ENCODE measurements at regions not wholly inside any gene's neighbourhood (a gene's known extent, or its start where the extent isn't known, plus 50 kb on each side); places are given as distances from the start of the nearest gene placed in this dataset.
A peak's percentile ranks its signal among the peaks of the same experiment; 100 is the strongest.

DNA sequence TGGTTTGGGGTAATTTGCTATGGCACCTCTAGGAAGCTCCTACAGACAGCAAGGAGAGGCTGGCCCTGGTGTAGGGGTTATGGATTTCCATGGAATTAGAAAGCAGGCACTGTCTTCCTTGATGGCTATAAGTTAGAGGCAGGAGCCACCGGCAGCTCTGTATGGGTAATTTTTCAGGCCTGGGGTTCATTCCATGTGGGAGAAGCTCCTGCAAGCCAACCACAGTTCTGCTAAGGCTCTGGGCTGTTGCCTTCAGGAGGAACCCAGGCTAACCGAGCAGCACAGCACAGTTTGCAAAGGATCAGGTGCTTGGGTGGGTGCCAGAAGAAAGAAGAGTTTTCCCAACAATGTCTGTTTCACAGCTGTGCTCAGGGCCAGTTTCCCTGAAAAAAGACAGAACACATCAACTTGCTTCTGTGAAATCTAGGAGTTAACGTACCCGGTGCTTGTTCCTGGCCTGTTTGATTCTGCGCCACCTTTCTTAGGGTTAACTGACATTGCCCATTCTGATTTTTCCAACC, 162.8 kb upstream of the MYLIP start:
- ChIA-PET POLR2A (interaction anchor here (0.9 kb wide), 1 partner anchor 27 kb away, joined by 3 read pairs; no protein-coding TSS in a partner anchor), CTCF (interaction anchor here (1.8 kb wide), 1 partner anchor 163 kb away, joined by 6 read pairs; the partner anchor contains the start of gene MYLIP)
- Histone ChIP-seq H3K36me3 (replicated peaks in 1 of 2; ENCODE audit: control insufficient read depth in 1 of 2, insufficient read depth in 2 of 2, low read length in 1 of 2) (no peaks in the 10 kb centered on the region), H3K27ac (ENCODE audit: low read depth in 2 of 2, low read length in 1 of 2) (no peak overlapping the region), H3K4me3 (ENCODE audit: low read depth in 2 of 2, low read length in 1 of 2) (no peak overlapping the region), H3K4me2 (no peak overlapping the region), H3K79me2 (ENCODE audit: insufficient read depth) (no peaks in the 10 kb centered on the region), H3F3A (replicated peaks; ENCODE audit: insufficient read depth) (no peaks in the 10 kb centered on the region), H3K9ac (no peak overlapping the region), H3K9me3 (no peaks in the 10 kb centered on the region), H3K9me2 (no peaks in the 10 kb centered on the region), H3K27me3 (ENCODE audit: insufficient read depth) (no peaks in the 10 kb centered on the region), H3K4me1 (ENCODE audit: control insufficient read depth in 1 of 2, insufficient read depth in 2 of 2, low read depth in 1 of 2, low read length in 1 of 2) (peaks cover 0 to 5% of the 10 kb centered on the region in 2 experiments; a peak in 2 of 4 replicates), H4K20me1 (ENCODE audit: insufficient read depth) (no peaks in the 10 kb centered on the region), H2AFZ (ENCODE audit: low read depth) (no peak overlapping the region)
- no peak for DNase-seq
- TF ChIP-seq, protein P1, sequence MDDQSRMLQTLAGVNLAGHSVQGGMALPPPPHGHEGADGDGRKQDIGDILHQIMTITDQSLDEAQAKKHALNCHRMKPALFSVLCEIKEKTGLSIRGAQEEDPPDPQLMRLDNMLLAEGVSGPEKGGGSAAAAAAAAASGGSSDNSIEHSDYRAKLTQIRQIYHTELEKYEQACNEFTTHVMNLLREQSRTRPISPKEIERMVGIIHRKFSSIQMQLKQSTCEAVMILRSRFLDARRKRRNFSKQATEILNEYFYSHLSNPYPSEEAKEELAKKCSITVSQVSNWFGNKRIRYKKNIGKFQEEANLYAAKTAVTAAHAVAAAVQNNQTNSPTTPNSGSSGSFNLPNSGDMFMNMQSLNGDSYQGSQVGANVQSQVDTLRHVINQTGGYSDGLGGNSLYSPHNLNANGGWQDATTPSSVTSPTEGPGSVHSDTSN (IDR thresholded peaks at IDR 0.05), result no peak
- TF ChIP-seq TCF12 (IDR thresholded peaks at IDR 0.05), result no peak
- no peak for TF ChIP-seq JUND (IDR thresholded peaks at IDR 0.05)
- TF ChIP-seq FOXM1 (IDR thresholded peaks at IDR 0.05; ENCODE audit: low read depth), result no peak
- TF ChIP-seq, protein P2, sequence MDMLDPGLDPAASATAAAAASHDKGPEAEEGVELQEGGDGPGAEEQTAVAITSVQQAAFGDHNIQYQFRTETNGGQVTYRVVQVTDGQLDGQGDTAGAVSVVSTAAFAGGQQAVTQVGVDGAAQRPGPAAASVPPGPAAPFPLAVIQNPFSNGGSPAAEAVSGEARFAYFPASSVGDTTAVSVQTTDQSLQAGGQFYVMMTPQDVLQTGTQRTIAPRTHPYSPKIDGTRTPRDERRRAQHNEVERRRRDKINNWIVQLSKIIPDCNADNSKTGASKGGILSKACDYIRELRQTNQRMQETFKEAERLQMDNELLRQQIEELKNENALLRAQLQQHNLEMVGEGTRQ (IDR thresholded peaks at IDR 0.05; ENCODE audit: borderline replicate concordance, low read depth, low read length), result no peak
- WGBS (ENCODE audit: low lambda C conversion rate), result 47% methylated on average over 5 of the region's 5 CpGs

DNA sequence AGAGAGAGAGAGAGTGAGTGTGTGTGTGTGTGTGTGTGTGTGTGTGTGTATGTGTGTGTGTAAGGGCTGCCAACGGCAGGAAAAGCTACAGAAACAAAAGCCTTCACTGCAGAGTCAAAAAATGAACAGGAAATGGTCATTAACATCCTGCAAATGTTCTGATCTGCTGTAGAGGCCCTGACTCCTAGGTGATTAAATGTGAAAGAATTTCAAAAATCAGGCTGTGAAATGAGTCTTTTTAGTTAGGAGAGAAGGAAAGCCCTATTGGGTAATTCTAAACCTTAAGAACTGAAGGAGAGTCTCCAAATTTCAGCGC, 166.5 kb upstream of the MYLIP start:
- H3K4me2 ChIP-seq, result no peak overlapping the region
- no peaks in the 10 kb centered on the region for H3K27me3 ChIP-seq (ENCODE audit: insufficient read depth)
- peaks cover 0 to 5% of the 10 kb centered on the region in 2 experiments; a peak in 2 of 4 replicates for H3K4me1 ChIP-seq (ENCODE audit: control insufficient read depth in 1 of 2, insufficient read depth in 2 of 2, low read depth in 1 of 2, low read length in 1 of 2)
- H3K9me3 ChIP-seq, result no peaks in the 10 kb centered on the region
- H3K9me2 ChIP-seq, result no peaks in the 10 kb centered on the region
- H2AFZ ChIP-seq (ENCODE audit: low read depth), result peak overlapping the region; percentile 4; the same call in 1 of the 2 replicates
- no peaks in the 10 kb centered on the region for H3K36me3 ChIP-seq (replicated peaks in 1 of 2; ENCODE audit: control insufficient read depth in 1 of 2, insufficient read depth in 2 of 2, low read length in 1 of 2)
- ChIA-PET CTCF (no interaction called here), POLR2A (no interaction called here)
- no peak for DNase-seq
- no peak overlapping the region for H3K4me3 ChIP-seq (ENCODE audit: low read depth in 2 of 2, low read length in 1 of 2)
- H3K9ac ChIP-seq, result no peak overlapping the region
- H4K20me1 ChIP-seq (ENCODE audit: insufficient read depth), result no peaks in the 10 kb centered on the region
- H3K79me2 ChIP-seq (ENCODE audit: insufficient read depth), result no peaks in the 10 kb centered on the region
- no peaks in the 10 kb centered on the region for H3F3A ChIP-seq (replicated peaks; ENCODE audit: insufficient read depth)
- H3K27ac ChIP-seq (ENCODE audit: low read depth in 2 of 2, low read length in 1 of 2), result no peak overlapping the region
- WGBS (ENCODE audit: low lambda C conversion rate), result 40% methylated on average over 2 of the region's 2 CpGs
- no peak for TF ChIP-seq FOSL2 (IDR thresholded peaks at IDR 0.05; ENCODE audit: borderline replicate concordance, low read depth)
- no peak for TF ChIP-seq RXRA (IDR thresholded peaks at IDR 0.05; ENCODE audit: borderline replicate concordance, low read depth)
- no peak for TF ChIP-seq TCF12 (IDR thresholded peaks at IDR 0.05)
- no peak for TF ChIP-seq YY1 (IDR thresholded peaks at IDR 0.05; ENCODE audit: low read depth)
- TF ChIP-seq GATA2 (CRISPR knock-in tag; IDR thresholded peaks at IDR 0.05), result no peak
- TF ChIP-seq EP300 (IDR thresholded peaks at IDR 0.05; ENCODE audit: borderline replicate concordance in 1 of 2, low read depth in 1 of 2, low read length in 1 of 2), result no peak
- TF ChIP-seq NFIC (IDR thresholded peaks at IDR 0.05; ENCODE audit: borderline replicate concordance), result no peak
- no peak for TF ChIP-seq FOXM1 (IDR thresholded peaks at IDR 0.05; ENCODE audit: low read depth)
- no peak for TF ChIP-seq GABPA (IDR thresholded peaks at IDR 0.05; ENCODE audit: low read depth)
- TF ChIP-seq, protein P3, sequence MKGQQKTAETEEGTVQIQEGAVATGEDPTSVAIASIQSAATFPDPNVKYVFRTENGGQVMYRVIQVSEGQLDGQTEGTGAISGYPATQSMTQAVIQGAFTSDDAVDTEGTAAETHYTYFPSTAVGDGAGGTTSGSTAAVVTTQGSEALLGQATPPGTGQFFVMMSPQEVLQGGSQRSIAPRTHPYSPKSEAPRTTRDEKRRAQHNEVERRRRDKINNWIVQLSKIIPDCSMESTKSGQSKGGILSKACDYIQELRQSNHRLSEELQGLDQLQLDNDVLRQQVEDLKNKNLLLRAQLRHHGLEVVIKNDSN (IDR thresholded peaks at IDR 0.05; ENCODE audit: borderline replicate concordance, low read depth), result no peak
- TF ChIP-seq, protein P2 (IDR thresholded peaks at IDR 0.05; ENCODE audit: borderline replicate concordance, low read depth, low read length), result no peak
- TF ChIP-seq RCOR1 (IDR thresholded peaks at IDR 0.05; ENCODE audit: low read length), result no peak
- no peak for TF ChIP-seq RAD21 (IDR thresholded peaks at IDR 0.05; ENCODE audit: low read length)
- TF ChIP-seq, protein P1 (IDR thresholded peaks at IDR 0.05), result no peak
- no peak for TF ChIP-seq MEF2A (IDR thresholded peaks at IDR 0.05; ENCODE audit: borderline replicate concordance, low read depth)
- no peak for TF ChIP-seq SMC3 (IDR thresholded peaks at IDR 0.05; ENCODE audit: low read depth, low read length)
- TF ChIP-seq POLR2AphosphoS5 (IDR thresholded peaks at IDR 0.05; ENCODE audit: low read depth, low read length), result no peak
- TF ChIP-seq, protein P4, sequence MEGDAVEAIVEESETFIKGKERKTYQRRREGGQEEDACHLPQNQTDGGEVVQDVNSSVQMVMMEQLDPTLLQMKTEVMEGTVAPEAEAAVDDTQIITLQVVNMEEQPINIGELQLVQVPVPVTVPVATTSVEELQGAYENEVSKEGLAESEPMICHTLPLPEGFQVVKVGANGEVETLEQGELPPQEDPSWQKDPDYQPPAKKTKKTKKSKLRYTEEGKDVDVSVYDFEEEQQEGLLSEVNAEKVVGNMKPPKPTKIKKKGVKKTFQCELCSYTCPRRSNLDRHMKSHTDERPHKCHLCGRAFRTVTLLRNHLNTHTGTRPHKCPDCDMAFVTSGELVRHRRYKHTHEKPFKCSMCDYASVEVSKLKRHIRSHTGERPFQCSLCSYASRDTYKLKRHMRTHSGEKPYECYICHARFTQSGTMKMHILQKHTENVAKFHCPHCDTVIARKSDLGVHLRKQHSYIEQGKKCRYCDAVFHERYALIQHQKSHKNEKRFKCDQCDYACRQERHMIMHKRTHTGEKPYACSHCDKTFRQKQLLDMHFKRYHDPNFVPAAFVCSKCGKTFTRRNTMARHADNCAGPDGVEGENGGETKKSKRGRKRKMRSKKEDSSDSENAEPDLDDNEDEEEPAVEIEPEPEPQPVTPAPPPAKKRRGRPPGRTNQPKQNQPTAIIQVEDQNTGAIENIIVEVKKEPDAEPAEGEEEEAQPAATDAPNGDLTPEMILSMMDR (IDR thresholded peaks at IDR 0.05), result no peak
- TF ChIP-seq CHD2 (IDR thresholded peaks at IDR 0.05; ENCODE audit: low read length, partially characterized antibody), result no peak
